RWPE1 (cell line): ENCODE measurements at regions not wholly inside any gene's neighbourhood (a gene's known extent, or its start where the extent isn't known, plus 50 kb on each side); places are given as distances from the start of the nearest gene placed in this dataset.

ENCODE experiments used
- CTCF ChIA-PET: fragments of 350-600 bp; sonication (Branson Sonifier 250); formaldehyde crosslinking; extraction: SDS; loops from one replicate; lab custom pipeline; 2021; lab: Yijun Ruan, JAX
- POLR2A ChIA-PET: fragments of 400-600 bp; formaldehyde crosslinking; extraction: SDS; loops from one replicate; lab custom pipeline; 2020; ENCODE audit warnings: antibody characterized with exemption; ENCODE audit not compliant: low non-redundant PET; lab: Yijun Ruan, JAX
- DNase-seq: peaks from one replicate; pipeline ENCODE4 v3.0.0; 2012; ENCODE audit warnings: low spot score
- H3K27ac ChIP-seq: fragments of 450-650 bp; 2 replicates; pipeline ENCODE4 v1.5.1; 2017
- CTCF ChIP-seq: fragments of 450-650 bp; conservative IDR thresholded peaks from 2 replicates; pipeline ENCODE4 v1.5.1; 2017; ENCODE audit warnings: low read depth, mild to moderate bottlenecking

- TF ChIP-seq CTCF, result no peak
- no peak for DNase-seq
- ChIA-PET CTCF (no interaction called here), POLR2A (no interaction called here)
- H3K27ac ChIP-seq, result no peak overlapping the region
Observed at GRCh38 chr14:84006643-84007155, 1523.2 kb upstream of the FLRT2 start.

GRCh38 chr14:84013424-84013823, 1516.5 kb upstream of the FLRT2 start:
- no peak for DNase-seq
- no peak for TF ChIP-seq CTCF
- POLR2A ChIA-PET, result no interaction called here
- no peak overlapping the region for H3K27ac ChIP-seq
- CTCF ChIA-PET, result no interaction called here

- no peak for TF ChIP-seq CTCF
- H3K27ac ChIP-seq, result no peak overlapping the region
- POLR2A ChIA-PET, result no interaction called here
- CTCF ChIA-PET, result no interaction called here
- no peak for DNase-seq
Observed at GRCh38 chr14:84017495-84017894, 1512.4 kb upstream of the FLRT2 start.

GRCh38 chr14:84021433-84021832, 1508.5 kb upstream of the FLRT2 start:
- CTCF ChIA-PET, result interaction anchor here (0.5 kb wide), 1 partner anchor 43 kb away, joined by 3 read pairs; no protein-coding TSS in a partner anchor
- no peak for DNase-seq
- no peak overlapping the region for H3K27ac ChIP-seq
- POLR2A ChIA-PET, result no interaction called here
- TF ChIP-seq CTCF, result no peak

DNA sequence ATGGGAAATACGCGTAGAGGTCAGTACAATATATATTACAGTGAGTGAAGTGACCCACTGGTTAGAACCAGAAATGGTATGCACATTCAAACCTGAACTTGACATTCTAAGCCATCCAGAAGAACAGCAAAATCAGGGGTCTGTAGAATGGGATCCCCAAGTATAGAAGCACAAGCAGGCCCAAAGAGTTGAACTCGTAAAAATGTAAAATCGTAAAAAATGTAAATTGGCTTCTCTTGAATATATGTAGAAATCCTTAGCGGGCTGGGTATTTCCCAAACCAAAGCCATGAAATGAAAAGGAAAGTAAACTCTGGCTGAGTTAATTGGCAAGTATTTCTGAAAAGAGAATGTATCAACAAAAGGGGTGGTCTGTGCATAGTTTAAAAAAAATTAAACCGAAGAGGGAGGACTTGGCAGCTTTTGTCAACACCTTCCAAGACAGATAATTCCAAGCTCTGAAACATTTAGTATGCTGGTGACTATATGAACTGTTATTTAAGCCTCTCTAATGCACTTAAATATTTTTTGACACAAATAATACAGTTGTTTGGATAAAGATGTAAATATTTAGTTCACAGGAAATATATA, 1505.6 kb upstream of the FLRT2 start:
- DNase-seq, result no peak
- POLR2A ChIA-PET, result no interaction called here
- H3K27ac ChIP-seq, result no peak overlapping the region
- CTCF ChIA-PET, result no interaction called here
- TF ChIP-seq CTCF, result no peak

DNA sequence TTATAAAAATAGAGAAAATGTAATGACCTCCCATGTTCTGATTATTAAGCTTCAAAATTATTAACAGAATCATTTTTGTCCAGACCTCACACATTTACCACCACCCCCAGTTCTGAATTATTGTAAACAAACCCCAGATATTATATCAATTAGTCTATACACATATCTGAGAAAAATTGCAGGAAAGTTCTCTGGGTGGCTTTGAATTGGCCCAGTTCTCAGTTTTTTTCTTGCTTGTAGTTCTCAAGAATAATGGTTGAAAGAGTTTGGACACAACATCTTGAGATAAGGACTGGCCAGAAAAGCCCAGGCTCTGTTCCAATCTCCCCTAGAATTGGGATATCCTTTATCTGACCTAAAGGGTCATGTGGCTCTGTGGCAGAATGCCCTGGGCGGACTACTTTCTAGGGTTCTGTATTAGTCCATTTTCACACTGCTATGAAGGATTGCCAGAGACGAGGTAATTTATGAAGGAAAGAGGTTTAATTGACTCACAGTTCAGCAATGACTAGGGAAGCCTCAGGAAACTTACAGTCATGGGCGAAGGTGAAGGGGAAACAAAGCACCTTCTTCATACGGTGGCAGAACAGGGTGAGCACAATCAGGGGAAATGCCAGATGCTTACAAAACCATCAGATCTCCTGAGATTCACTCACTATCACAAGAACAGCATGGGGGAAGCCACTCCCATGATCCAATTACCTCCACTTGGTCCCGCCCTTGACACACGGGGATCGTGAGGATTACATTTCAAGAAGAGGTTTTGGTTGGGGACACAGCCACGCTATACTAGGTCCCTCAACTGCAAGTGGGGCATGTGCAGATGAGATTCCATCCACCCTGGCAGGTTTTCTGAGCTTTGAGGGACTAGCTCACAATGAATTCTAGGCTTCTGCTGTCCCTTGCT, 1504.6 kb upstream of the FLRT2 start:
- no peak for TF ChIP-seq CTCF
- POLR2A ChIA-PET, result no interaction called here
- CTCF ChIA-PET, result no interaction called here

More for the DNA sequence above, 1504.6 kb upstream of the FLRT2 start:
- no peak for DNase-seq
- H3K27ac ChIP-seq, result no peak overlapping the region
